K562 (cell line): ENCODE measurements at regions not wholly inside any gene's neighbourhood (a gene's known extent, or its start where the extent isn't known, plus 50 kb on each side); places are given as distances from the start of the nearest gene placed in this dataset.

ENCODE experiments used
- ATAC-seq: fragments of 200-7000 bp; cut with Tn5 transposase; 3 replicates; pipeline ENCODE4 v1.9.1; 2020; ENCODE audit warnings: moderate library complexity
- BruUV-seq: library from RNA; stranded (reverse); fragments of 400-500 nt; replicated peaks from 2 replicates; lab custom pipeline; 2021; lab: Mats Ljungman, UMichigan
- CTCF ChIA-PET: fragments of 300-600 bp; formaldehyde crosslinking; extraction: SDS; loops from one replicate; lab custom pipeline; 2021; ENCODE audit warnings: low intra/inter-chr PET ratio; lab: Yijun Ruan, JAX
- POLR2A ChIA-PET: fragments of 300-600, 350-650 bp; sonication (Branson Sonifier 250); formaldehyde crosslinking; extraction: SDS; loops from one replicate; lab custom pipeline; 2021; ENCODE audit warnings: antibody characterized with exemption, inconsistent platforms; lab: Yijun Ruan, JAX
- DNase-seq, 4 experiments: peaks; one replicate each; pipeline versions ENCODE4 v3.0.0 to v3.0.0-alpha.2; 2011 to 2018; ENCODE audit warnings: low spot score in 3 of 4, mixed read lengths in 3 of 4; ENCODE audit errors: extremely low read depth in 1 of 4
- FAIRE-seq: peaks from 2 replicates; lab custom pipeline; 2011; peaks lifted over from hg19 to GRCh38; lab: Jason Lieb, UNC
- H2AFZ ChIP-seq: 2 replicates; pipeline ENCODE4 v1.6.0; 2011; ENCODE audit warnings: low read depth, low read length, control low read depth, inconsistent platforms
- H3K27ac ChIP-seq: fragments of 200-600 bp; 3 replicates; pipeline ENCODE4 v1.8.0; 2011; ENCODE audit warnings: low read depth, mild to moderate bottlenecking, control low read depth, inconsistent platforms, low read length, moderate library complexity, mixed read lengths; ENCODE audit errors: extremely low read depth
- H3K27me3 ChIP-seq, 2 experiments: fragments of 300-600 bp in 1 of 2; 2 replicates in 1 of 2; 3 replicates in 1 of 2; pipeline versions ENCODE4 v1.6.0 to v1.8.0; 2011; ENCODE audit warnings: inconsistent platforms in 2 of 2, low read length in 2 of 2, mild to moderate bottlenecking in 1 of 2, mixed read lengths in 1 of 2, moderate library complexity in 1 of 2; ENCODE audit not compliant: control insufficient read depth in 2 of 2, insufficient read depth in 2 of 2
- H3K36me3 ChIP-seq: fragments of 300-600 bp; 3 replicates; pipeline ENCODE4 v1.8.0; 2011; ENCODE audit warnings: mild to moderate bottlenecking, low read length, inconsistent platforms; ENCODE audit not compliant: control insufficient read depth, insufficient read depth
- H3K4me1 ChIP-seq, 2 experiments: fragments of 200-600 bp in 1 of 2; replicated peaks in 1 of 2; 2 replicates in 1 of 2; 3 replicates in 1 of 2; pipeline versions ENCODE4 v1.5.1 to v1.8.0; 2011; ENCODE audit warnings: inconsistent platforms in 2 of 2, low read length in 2 of 2, mild to moderate bottlenecking in 1 of 2, mixed read lengths in 1 of 2, moderate library complexity in 1 of 2; ENCODE audit not compliant: control insufficient read depth in 2 of 2, insufficient read depth in 2 of 2
- H3K4me2 ChIP-seq: 2 replicates; pipeline ENCODE4 v1.6.1; 2011; ENCODE audit warnings: low read length, control low read depth, inconsistent platforms, mixed read lengths; ENCODE audit not compliant: insufficient read depth
- H3K4me3 ChIP-seq: fragments of 200-600 bp; sonication (generic), shearing (Covaris generic); 2 replicates; pipeline ENCODE4 v1.5.1; 2016; ENCODE audit warnings: control low read depth, inconsistent platforms
- H3K79me2 ChIP-seq: fragments of 200-600 bp; 3 replicates; pipeline ENCODE4 v1.8.0; 2011; ENCODE audit warnings: low read length, inconsistent platforms; ENCODE audit not compliant: control insufficient read depth, insufficient read depth
- H3K9ac ChIP-seq, 2 experiments: 2 replicates each; pipeline versions ENCODE4 v1.6.0 to v1.6.1; 2011; ENCODE audit warnings: low read depth in 2 of 2, low read length in 2 of 2, control low read depth in 1 of 2, inconsistent platforms in 1 of 2, mild to moderate bottlenecking in 1 of 2, mixed read lengths in 1 of 2; ENCODE audit not compliant: insufficient read depth in 1 of 2
- H3K9me1 ChIP-seq: one replicate; pipeline ENCODE4 v1.6.0; 2011; ENCODE audit warnings: inconsistent platforms, mild to moderate bottlenecking, low read length, moderate library complexity; ENCODE audit not compliant: control insufficient read depth, insufficient read depth
- H3K9me3 ChIP-seq: replicated peaks from 2 replicates; pipeline ENCODE4 v1.5.1; 2011; ENCODE audit warnings: low read depth, low read length, inconsistent platforms; ENCODE audit not compliant: control insufficient read depth, insufficient read depth
- H4K20me1 ChIP-seq: replicated peaks from 2 replicates; pipeline ENCODE4 v1.6.1; 2011; ENCODE audit warnings: low read length, inconsistent platforms, mixed read lengths; ENCODE audit not compliant: control insufficient read depth, insufficient read depth
- ARHGAP35 ChIP-seq: fragments of 450-650 bp; IDR thresholded peaks from 2 replicates; pipeline ENCODE4 v1.6.1; 2018; ENCODE audit not compliant: partially characterized antibody
- CBX2 ChIP-seq: fragments of 200-600 bp; sonication (generic); IDR thresholded peaks from one replicate; pipeline ENCODE4 v1.6.1; 2012; ENCODE audit warnings: mild to moderate bottlenecking, low read length, inconsistent platforms; ENCODE audit not compliant: insufficient read depth, poor library complexity, severe bottlenecking
- CHCHD3 ChIP-seq: fragments of 250-450 bp; sonication (Bioruptor Pico); IDR thresholded peaks from 2 replicates; pipeline ENCODE4 v2.1.2; 2022; ENCODE audit warnings: mild to moderate bottlenecking
- LCOR ChIP-seq: sonication (generic); formaldehyde crosslinking; IDR thresholded peaks from 2 replicates; pipeline ENCODE4 v1.8.0; 2022; ENCODE audit warnings: mild to moderate bottlenecking, missing genetic modification reagents
- POLR2A ChIP-seq: fragments of 450-650 bp; conservative IDR thresholded peaks from 2 replicates; pipeline ENCODE4 v1.6.1; 2016
- PTRF ChIP-seq: fragments of 450-650 bp; IDR thresholded peaks from 2 replicates; pipeline ENCODE4 v1.6.1; 2016; ENCODE audit warnings: mild to moderate bottlenecking, missing genetic modification characterization, missing compliant biosample characterization
- RFX7 ChIP-seq: fragments of 250-450 bp; sonication (Bioruptor Pico); IDR thresholded peaks from 2 replicates; pipeline ENCODE4 v1.5.1; 2021; ENCODE audit warnings: mild to moderate bottlenecking
- SETDB1 ChIP-seq: IDR thresholded peaks from one replicate; pipeline ENCODE4 v1.6.1; 2012; ENCODE audit warnings: low read length, control low read depth, inconsistent platforms
- ZNF551 ChIP-seq: fragments of 250-450 bp; sonication (Bioruptor Pico); IDR thresholded peaks from 2 replicates; pipeline ENCODE4 v1.5.0; 2021; ENCODE audit warnings: mild to moderate bottlenecking, moderate library complexity
- ZNF764 ChIP-seq: fragments of 250-450 bp; sonication (Bioruptor Pico); IDR thresholded peaks from 2 replicates; pipeline ENCODE4 v1.4.0; 2020; ENCODE audit warnings: low read depth, mild to moderate bottlenecking, moderate library complexity
- ZSCAN29 ChIP-seq: fragments of 450-650 bp; IDR thresholded peaks from 2 replicates; pipeline ENCODE4 v1.6.1; 2017
- WGBS: fragments of 100-300 bp; shearing (Covaris generic); methylation state at CpG from one replicate; pipeline ENCODE4 v1.1.6; 2016; ENCODE audit warnings: low coverage, mixed read lengths; ENCODE audit not compliant: insufficient coverage; ENCODE audit errors: missing lambda C conversion rate; 5-methylcytosine and 5-hydroxymethylcytosine counted together
- in situ Hi-C: fragments of 300-500 bp; cut with MboI; formaldehyde crosslinking; loops from 4 replicates; pipeline ENCODE4 v1.15.0; 2018; ENCODE audit warnings: inconsistent platforms, mixed read lengths
- intact Hi-C: fragments of 100-400 bp; cut with micrococcal nuclease; formaldehyde crosslinking; loops from 2 replicates; pipeline ENCODE4 v1.14.2; 2022
- TF ChIP-seq, protein P1 (sequence below): fragments of 450-650 bp; IDR thresholded peaks from 2 replicates; pipeline ENCODE4 v1.6.1; 2016; ENCODE audit warnings: antibody characterized with exemption
- TF ChIP-seq, protein P2 (sequence below), 3 experiments: fragments of 200-800 bp in 1 of 3; sonication (Bioruptor generic) in 1 of 3; sonication (generic) in 1 of 3; formaldehyde crosslinking in 1 of 3; IDR thresholded peaks; 2 replicates each; pipeline versions ENCODE4 v1.6.1 to v1.8.0; 2016 to 2022; ENCODE audit warnings: mild to moderate bottlenecking in 2 of 3, missing compliant biosample characterization in 2 of 3, missing genetic modification characterization in 2 of 3, missing genetic modification reagents in 1 of 3
- TF ChIP-seq, protein P3 (sequence below): fragments of 250-450 bp; sonication (Bioruptor Pico); IDR thresholded peaks from 2 replicates; pipeline ENCODE4 v1.8.0; 2022; ENCODE audit warnings: moderate library complexity, mild to moderate bottlenecking, inconsistent platforms
- TF ChIP-seq, protein P4 (sequence below), 2 experiments: fragments of 450-650 bp in 1 of 2; sonication (generic) in 1 of 2; formaldehyde crosslinking; conservative IDR thresholded peaks; 2 replicates each; pipeline versions ENCODE4 v1.4.0 to v1.8.1; 2020 to 2022; ENCODE audit warnings: mild to moderate bottlenecking in 1 of 2, missing genetic modification reagents in 1 of 2

DNA sequence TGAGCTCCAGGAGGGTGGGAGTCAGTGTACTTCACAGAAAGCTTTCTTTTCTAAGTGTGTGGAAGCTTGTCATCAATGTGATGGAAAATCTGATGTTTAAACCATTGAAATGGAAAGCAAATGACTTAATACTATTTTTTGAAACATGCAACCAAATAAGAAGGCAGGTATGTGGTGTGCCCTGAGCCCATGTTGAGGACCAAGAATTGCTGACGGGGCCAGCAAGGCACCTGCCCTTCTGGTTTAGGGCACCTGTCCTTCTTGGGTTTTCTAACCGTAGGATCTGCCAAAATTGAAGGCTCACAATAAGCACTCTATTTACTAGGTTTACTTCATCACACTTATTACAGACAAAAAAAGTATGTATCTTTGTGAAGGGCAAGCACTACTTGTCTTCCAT, 537.7 kb downstream of the SOCS6 start:
- in situ Hi-C loops, result no loop called here
- no peaks in the 10 kb centered on the region for H3K79me2 ChIP-seq

More for the DNA sequence above, 537.7 kb downstream of the SOCS6 start:
- Histone ChIP-seq H3K4me3 (no peak overlapping the region), H3K27me3 (no peaks in the 10 kb centered on the region), H3K27ac (no peak overlapping the region), H3K9ac (no peak overlapping the region), H4K20me1 (no peaks in the 10 kb centered on the region), H3K4me1 (no peaks in the 10 kb centered on the region), H3K9me3 (no peaks in the 10 kb centered on the region), H3K4me2 (no peak overlapping the region), H3K9me1 (no peaks in the 10 kb centered on the region), H2AFZ (no peak overlapping the region), H3K36me3 (no peaks in the 10 kb centered on the region)
- intact Hi-C loops, result no loop called here
- POLR2A ChIA-PET, result interaction anchor here (0.8 kb wide), 1 partner anchor 10 kb away, joined by 3 read pairs; no protein-coding TSS in a partner anchor
- DNase-seq (no peak), FAIRE-seq (no peak), ATAC-seq (no peak)
- CTCF ChIA-PET, result no interaction called here
- BruUV-seq, result no TSS peak
- 0% methylated on average over 2 of the region's 2 CpGs for WGBS
- TF ChIP-seq, protein P1, sequence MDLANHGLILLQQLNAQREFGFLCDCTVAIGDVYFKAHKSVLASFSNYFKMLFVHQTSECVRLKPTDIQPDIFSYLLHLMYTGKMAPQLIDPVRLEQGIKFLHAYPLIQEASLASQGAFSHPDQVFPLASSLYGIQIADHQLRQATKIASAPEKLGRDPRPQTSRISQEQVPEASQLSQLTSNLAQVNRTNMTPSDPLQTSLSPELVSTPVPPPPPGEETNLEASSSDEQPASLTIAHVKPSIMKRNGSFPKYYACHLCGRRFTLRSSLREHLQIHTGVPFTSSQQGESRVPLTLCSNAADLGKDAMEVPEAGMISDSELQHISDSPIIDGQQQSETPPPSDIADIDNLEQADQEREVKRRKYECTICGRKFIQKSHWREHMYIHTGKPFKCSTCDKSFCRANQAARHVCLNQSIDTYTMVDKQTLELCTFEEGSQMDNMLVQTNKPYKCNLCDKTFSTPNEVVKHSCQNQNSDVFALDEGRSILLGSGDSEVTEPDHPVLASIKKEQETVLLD, result no peak
- TF ChIP-seq, protein P2, sequence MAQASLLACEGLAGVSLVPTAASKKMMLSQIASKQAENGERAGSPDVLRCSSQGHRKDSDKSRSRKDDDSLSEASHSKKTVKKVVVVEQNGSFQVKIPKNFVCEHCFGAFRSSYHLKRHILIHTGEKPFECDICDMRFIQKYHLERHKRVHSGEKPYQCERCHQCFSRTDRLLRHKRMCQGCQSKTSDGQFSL (CRISPR knock-in tag; IDR thresholded peaks at IDR 0.05), result no peak
- TF ChIP-seq, protein P2 (tag; IDR thresholded peaks at IDR 0.05), result no peak
- no peak for TF ChIP-seq SETDB1
- no peak for TF ChIP-seq ZNF764 (CRISPR knock-in tag)
- TF ChIP-seq ARHGAP35, result no peak
- TF ChIP-seq ZSCAN29, result no peak
- no peak for TF ChIP-seq RFX7 (CRISPR knock-in tag)
- TF ChIP-seq ZNF551 (CRISPR knock-in tag), result no peak
- TF ChIP-seq, protein P3, sequence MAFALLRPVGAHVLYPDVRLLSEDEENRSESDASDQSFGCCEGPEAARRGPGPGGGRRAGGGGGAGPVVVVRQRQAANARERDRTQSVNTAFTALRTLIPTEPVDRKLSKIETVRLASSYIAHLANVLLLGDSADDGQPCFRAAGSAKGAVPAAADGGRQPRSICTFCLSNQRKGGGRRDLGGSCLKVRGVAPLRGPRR (CRISPR knock-in tag), result no peak
- no peak for TF ChIP-seq PTRF
- no peak for TF ChIP-seq LCOR (CRISPR knock-in tag)
- no peak for TF ChIP-seq CBX2
- TF ChIP-seq POLR2A, result no peak
- TF ChIP-seq, protein P4, sequence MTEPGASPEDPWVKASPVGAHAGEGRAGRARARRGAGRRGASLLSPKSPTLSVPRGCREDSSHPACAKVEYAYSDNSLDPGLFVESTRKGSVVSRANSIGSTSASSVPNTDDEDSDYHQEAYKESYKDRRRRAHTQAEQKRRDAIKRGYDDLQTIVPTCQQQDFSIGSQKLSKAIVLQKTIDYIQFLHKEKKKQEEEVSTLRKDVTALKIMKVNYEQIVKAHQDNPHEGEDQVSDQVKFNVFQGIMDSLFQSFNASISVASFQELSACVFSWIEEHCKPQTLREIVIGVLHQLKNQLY (CRISPR knock-in tag; conservative IDR thresholded peaks at IDR 0.05), result no peak
- no peak for TF ChIP-seq CHCHD3 (CRISPR knock-in tag)
